ENCODE measurements at regions not wholly inside any gene's neighbourhood (a gene's known extent, or its start where the extent isn't known, plus 50 kb on each side); places are given as distances from the start of the nearest gene placed in this dataset.

DNA sequence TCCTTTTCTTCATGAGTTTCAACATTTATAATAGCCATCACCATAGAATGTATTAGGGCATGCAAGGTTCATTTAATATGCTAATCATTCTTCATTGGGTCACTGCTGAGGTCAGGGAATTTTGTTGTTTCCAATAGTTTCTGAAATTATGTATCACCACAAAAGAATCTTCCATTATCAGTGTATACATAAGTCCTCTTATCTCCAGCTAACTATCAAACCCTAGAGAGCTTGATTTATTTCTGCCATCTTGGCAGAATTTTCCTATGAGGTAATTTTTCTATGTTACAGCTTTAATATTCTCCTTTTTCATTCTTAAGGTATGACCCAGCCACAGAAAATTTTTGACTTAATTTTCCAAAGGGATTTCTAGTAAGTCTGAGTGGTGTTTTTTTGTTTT is 415.0 kb upstream of the SLITRK1 start:
- DNase-seq = no peak
- no peaks in the 10 kb centered on the region for H3K4me1 ChIP-seq
- H3K9me3 ChIP-seq = no peaks in the 10 kb centered on the region
- no peaks in the 10 kb centered on the region for H3K27me3 ChIP-seq (ENCODE audit: insufficient read depth in 3 of 3, low read length in 2 of 3)
- ATAC-seq = no peak
- H3K4me3 ChIP-seq = no peak overlapping the region
- H3K27ac ChIP-seq = no peak overlapping the region
- TF ChIP-seq, protein P1, sequence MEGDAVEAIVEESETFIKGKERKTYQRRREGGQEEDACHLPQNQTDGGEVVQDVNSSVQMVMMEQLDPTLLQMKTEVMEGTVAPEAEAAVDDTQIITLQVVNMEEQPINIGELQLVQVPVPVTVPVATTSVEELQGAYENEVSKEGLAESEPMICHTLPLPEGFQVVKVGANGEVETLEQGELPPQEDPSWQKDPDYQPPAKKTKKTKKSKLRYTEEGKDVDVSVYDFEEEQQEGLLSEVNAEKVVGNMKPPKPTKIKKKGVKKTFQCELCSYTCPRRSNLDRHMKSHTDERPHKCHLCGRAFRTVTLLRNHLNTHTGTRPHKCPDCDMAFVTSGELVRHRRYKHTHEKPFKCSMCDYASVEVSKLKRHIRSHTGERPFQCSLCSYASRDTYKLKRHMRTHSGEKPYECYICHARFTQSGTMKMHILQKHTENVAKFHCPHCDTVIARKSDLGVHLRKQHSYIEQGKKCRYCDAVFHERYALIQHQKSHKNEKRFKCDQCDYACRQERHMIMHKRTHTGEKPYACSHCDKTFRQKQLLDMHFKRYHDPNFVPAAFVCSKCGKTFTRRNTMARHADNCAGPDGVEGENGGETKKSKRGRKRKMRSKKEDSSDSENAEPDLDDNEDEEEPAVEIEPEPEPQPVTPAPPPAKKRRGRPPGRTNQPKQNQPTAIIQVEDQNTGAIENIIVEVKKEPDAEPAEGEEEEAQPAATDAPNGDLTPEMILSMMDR (IDR thresholded peaks at IDR 0.05) = no peak
- intact Hi-C loops (cut with DNase I) = no loop called here
- H3K36me3 ChIP-seq (ENCODE audit: insufficient read depth in 1 of 2, low read depth in 1 of 2) = no peaks in the 10 kb centered on the region

DNA sequence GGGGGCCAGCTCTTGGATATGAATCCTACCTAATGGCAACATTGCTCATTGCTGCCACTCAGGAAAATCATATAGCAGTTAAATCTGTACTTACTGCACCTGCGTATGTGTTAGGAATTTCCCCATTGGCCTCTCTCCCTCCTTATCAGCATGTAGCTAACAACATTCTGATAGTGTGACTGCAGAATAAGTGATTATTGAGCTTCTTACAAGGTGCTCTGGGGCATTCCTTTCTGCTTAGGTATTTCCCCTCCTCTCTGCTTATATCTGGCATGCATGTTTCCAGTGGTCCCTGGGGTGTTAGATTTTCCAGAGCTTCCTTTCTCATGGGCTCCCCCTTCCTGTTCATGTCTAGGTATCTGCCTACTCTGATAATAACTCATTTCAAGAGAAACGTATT is 414.1 kb upstream of the SLITRK1 start:
- no peaks in the 10 kb centered on the region for H3K9me3 ChIP-seq
- intact Hi-C loops (cut with DNase I) = no loop called here
- H3K4me3 ChIP-seq = no peak overlapping the region
- TF ChIP-seq, protein P1 (IDR thresholded peaks at IDR 0.05) = no peak
- H3K36me3 ChIP-seq (ENCODE audit: insufficient read depth in 1 of 2, low read depth in 1 of 2) = no peaks in the 10 kb centered on the region
- DNase-seq (no peak), ATAC-seq (no peak)
- H3K4me1 ChIP-seq = no peaks in the 10 kb centered on the region
- H3K27ac ChIP-seq = no peak overlapping the region
- no peaks in the 10 kb centered on the region for H3K27me3 ChIP-seq (ENCODE audit: insufficient read depth in 3 of 3, low read length in 2 of 3)
- 57 to 62% (median 59%) methylated on average over 2 of the region's 2 CpGs for WGBS, 3 donors

DNA sequence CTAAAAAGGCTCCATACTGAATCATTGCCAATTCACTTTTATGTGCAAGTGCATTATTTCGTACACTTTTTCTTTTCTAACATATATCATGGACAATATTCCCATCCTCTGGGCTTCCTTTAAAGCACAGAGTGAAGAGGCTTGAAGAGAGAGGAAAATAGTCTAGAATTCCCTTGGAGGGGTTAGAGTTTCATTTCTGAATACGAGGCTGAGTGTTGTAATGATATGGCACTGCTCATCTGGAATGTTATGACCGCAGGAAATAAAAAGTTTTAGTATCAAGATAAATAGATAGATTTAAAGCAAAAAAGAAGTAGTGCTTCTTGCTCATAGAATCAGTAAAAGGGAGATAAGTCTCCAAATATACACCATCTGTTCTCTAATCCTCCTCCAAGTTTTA is 412.3 kb upstream of the SLITRK1 start:
- no peak for ATAC-seq
- WGBS, 3 donors = 46 to 49% (median 47%) methylated on average over 3 of the region's 3 CpGs

DNA sequence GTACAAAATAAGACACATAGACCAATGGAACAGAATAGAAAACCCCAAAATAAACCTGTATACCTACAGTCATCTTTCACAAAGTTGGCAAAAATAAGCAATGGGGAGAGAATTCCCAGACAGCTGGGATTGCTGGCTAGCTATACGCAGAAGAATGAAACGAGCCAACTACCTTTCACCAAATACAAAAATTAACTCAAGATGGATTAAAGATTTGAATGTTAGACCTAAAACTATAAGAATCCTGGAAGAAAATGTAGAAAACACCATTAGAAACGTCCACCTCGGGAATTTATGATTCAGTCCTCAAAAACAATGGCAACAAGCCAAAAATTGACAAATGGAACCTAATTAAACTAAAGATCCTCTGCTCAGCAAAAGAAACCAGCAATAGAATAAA is 408.1 kb upstream of the SLITRK1 start:
- DNase-seq (no peak), ATAC-seq (no peak)
- TF ChIP-seq, protein P1 (IDR thresholded peaks at IDR 0.05) = no peak
- Histone ChIP-seq H3K27ac (no peak overlapping the region), H3K4me1 (no peaks in the 10 kb centered on the region), H3K27me3 (ENCODE audit: insufficient read depth in 3 of 3, low read length in 2 of 3) (no peaks in the 10 kb centered on the region), H3K36me3 (ENCODE audit: insufficient read depth in 1 of 2, low read depth in 1 of 2) (no peaks in the 10 kb centered on the region), H3K4me3 (no peak overlapping the region), H3K9me3 (no peaks in the 10 kb centered on the region)
- intact Hi-C loops (cut with DNase I) = no loop called here
- WGBS, 3 donors = 64 to 70% (median 65%) methylated on average over 4 of the region's 4 CpGs

More for the DNA sequence above, 412.3 kb upstream of the SLITRK1 start:
- no peaks in the 10 kb centered on the region for H3K36me3 ChIP-seq (ENCODE audit: insufficient read depth in 1 of 2, low read depth in 1 of 2)
- H3K27ac ChIP-seq = no peak overlapping the region
- no peaks in the 10 kb centered on the region for H3K4me1 ChIP-seq
- H3K27me3 ChIP-seq (ENCODE audit: insufficient read depth in 3 of 3, low read length in 2 of 3) = no peaks in the 10 kb centered on the region
- TF ChIP-seq, protein P1 (IDR thresholded peaks at IDR 0.05) = no peak
- no peak for DNase-seq
- no peak overlapping the region for H3K4me3 ChIP-seq
- intact Hi-C loops (cut with DNase I) = no loop called here
- no peaks in the 10 kb centered on the region for H3K9me3 ChIP-seq

DNA sequence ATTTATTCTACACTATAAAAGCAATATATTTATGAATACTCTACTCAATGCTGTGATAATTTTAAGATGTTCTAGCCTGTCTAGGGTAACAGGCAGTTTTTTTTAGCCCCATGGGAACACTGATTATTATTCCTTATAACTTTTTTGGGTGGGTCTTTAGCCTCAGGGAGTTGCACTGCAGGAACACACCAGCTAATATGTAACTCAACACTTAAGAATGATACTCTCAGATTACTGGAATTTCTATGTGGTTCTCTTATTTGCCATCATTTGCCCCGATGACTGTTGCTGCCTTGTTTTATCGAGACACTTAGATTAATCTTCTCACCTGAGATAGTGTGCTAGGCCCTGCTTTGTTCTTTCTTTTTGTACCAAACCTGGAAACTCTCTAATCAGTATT is 396.9 kb upstream of the SLITRK1 start:
- Histone ChIP-seq H3K4me3 (no peak overlapping the region), H3K27me3 (ENCODE audit: insufficient read depth in 3 of 3, low read length in 2 of 3) (no peaks in the 10 kb centered on the region)
- intact Hi-C loops (cut with DNase I) = no loop called here

More for the DNA sequence above, 396.9 kb upstream of the SLITRK1 start:
- DNase-seq (no peak), ATAC-seq (no peak)
- 80% methylated on average over 2 of the region's 2 CpGs for WGBS, 3 donors
- Histone ChIP-seq H3K4me1 (no peaks in the 10 kb centered on the region), H3K9me3 (no peaks in the 10 kb centered on the region), H3K36me3 (ENCODE audit: insufficient read depth in 1 of 2, low read depth in 1 of 2) (no peaks in the 10 kb centered on the region), H3K27ac (no peak overlapping the region)
- TF ChIP-seq, protein P1 (IDR thresholded peaks at IDR 0.05) = no peak
